Mononuclear cell (primary cell): ENCODE measurements at regions not wholly inside any gene's neighbourhood (a gene's known extent, or its start where the extent isn't known, plus 50 kb on each side); places are given as distances from the start of the nearest gene placed in this dataset.

Experiments used
- H3K27me3 ChIP-seq: 2 replicates; pipeline ENCODE4 v1.6.0; 2011; ENCODE audit warnings: low read length, control low read depth; ENCODE audit not compliant: insufficient read depth
- H3K4me1 ChIP-seq: 2 replicates; pipeline ENCODE4 v1.5.1; 2011; ENCODE audit warnings: mild to moderate bottlenecking, low read length, control low read depth; ENCODE audit not compliant: insufficient read depth
- H3K4me3 ChIP-seq: 2 replicates; pipeline ENCODE4 v1.5.1; 2011; ENCODE audit warnings: mild to moderate bottlenecking, low read length, moderate library complexity
- H3K9me3 ChIP-seq: 2 replicates; pipeline ENCODE4 v1.5.1; 2011; ENCODE audit warnings: low read depth, mild to moderate bottlenecking, control low read depth, low read length

- H3K9me3 ChIP-seq: no peaks in the 10 kb centered on the region
- H3K4me1 ChIP-seq: no peaks in the 10 kb centered on the region
- no peak overlapping the region for H3K4me3 ChIP-seq
- no peaks in the 10 kb centered on the region for H3K27me3 ChIP-seq
Observed at GRCh38 chr16:86396901-86397311, 113.4 kb upstream of the FOXF1 start.

GRCh38 chr16:86398201-86398600, 112.1 kb upstream of the FOXF1 start:
- no peaks in the 10 kb centered on the region for H3K9me3 ChIP-seq
- H3K27me3 ChIP-seq: no peaks in the 10 kb centered on the region
- no peak overlapping the region for H3K4me3 ChIP-seq
- no peaks in the 10 kb centered on the region for H3K4me1 ChIP-seq

- no peaks in the 10 kb centered on the region for H3K4me1 ChIP-seq
- no peak overlapping the region for H3K4me3 ChIP-seq
- no peaks in the 10 kb centered on the region for H3K27me3 ChIP-seq
Observed at GRCh38 chr16:86398622-86399021, 111.7 kb upstream of the FOXF1 start.

GRCh38 chr16:86401126-86401525, 109.2 kb upstream of the FOXF1 start:
- Histone ChIP-seq H3K4me1 (no peaks in the 10 kb centered on the region), H3K4me3 (no peak overlapping the region), H3K27me3 (no peaks in the 10 kb centered on the region), H3K9me3 (no peaks in the 10 kb centered on the region)

More at GRCh38 chr16:86398622-86399021, 111.7 kb upstream of the FOXF1 start:
- H3K9me3 ChIP-seq: no peaks in the 10 kb centered on the region

- no peak overlapping the region for H3K4me3 ChIP-seq
- H3K9me3 ChIP-seq: no peaks in the 10 kb centered on the region
- H3K27me3 ChIP-seq: no peaks in the 10 kb centered on the region
- H3K4me1 ChIP-seq: no peaks in the 10 kb centered on the region
Observed at GRCh38 chr16:86403085-86403484, 107.2 kb upstream of the FOXF1 start.

- H3K4me3 ChIP-seq: no peak overlapping the region
- H3K4me1 ChIP-seq: no peaks in the 10 kb centered on the region
Observed at GRCh38 chr16:86403541-86404163, 106.7 kb upstream of the FOXF1 start.

GRCh38 chr16:86404678-86405077, 105.6 kb upstream of the FOXF1 start:
- Histone ChIP-seq H3K27me3 (no peaks in the 10 kb centered on the region), H3K4me1 (no peaks in the 10 kb centered on the region), H3K4me3 (no peak overlapping the region), H3K9me3 (no peaks in the 10 kb centered on the region)

More at GRCh38 chr16:86403541-86404163, 106.7 kb upstream of the FOXF1 start:
- H3K27me3 ChIP-seq: no peaks in the 10 kb centered on the region
- H3K9me3 ChIP-seq: no peaks in the 10 kb centered on the region

- H3K9me3 ChIP-seq: no peaks in the 10 kb centered on the region
- H3K4me3 ChIP-seq: no peak overlapping the region
- H3K27me3 ChIP-seq: no peaks in the 10 kb centered on the region
- no peaks in the 10 kb centered on the region for H3K4me1 ChIP-seq
Observed at GRCh38 chr16:86405319-86405718, 105.0 kb upstream of the FOXF1 start.

- Histone ChIP-seq H3K27me3 (no peaks in the 10 kb centered on the region), H3K9me3 (no peaks in the 10 kb centered on the region), H3K4me1 (no peaks in the 10 kb centered on the region), H3K4me3 (no peak overlapping the region)
Observed at GRCh38 chr16:86406056-86406455, 104.3 kb upstream of the FOXF1 start.

GRCh38 chr16:86408685-86409084, 101.6 kb upstream of the FOXF1 start:
- H3K4me1 ChIP-seq: no peaks in the 10 kb centered on the region
- H3K27me3 ChIP-seq: no peaks in the 10 kb centered on the region
- H3K9me3 ChIP-seq: no peaks in the 10 kb centered on the region
- no peak overlapping the region for H3K4me3 ChIP-seq

GRCh38 chr16:86410081-86410480, 100.2 kb upstream of the FOXF1 start:
- no peaks in the 10 kb centered on the region for H3K9me3 ChIP-seq
- no peaks in the 10 kb centered on the region for H3K27me3 ChIP-seq
- no peak overlapping the region for H3K4me3 ChIP-seq
- H3K4me1 ChIP-seq: no peaks in the 10 kb centered on the region

GRCh38 chr16:86410529-86410928, 99.8 kb upstream of the FOXF1 start:
- no peaks in the 10 kb centered on the region for H3K27me3 ChIP-seq
- no peaks in the 10 kb centered on the region for H3K9me3 ChIP-seq
- no peaks in the 10 kb centered on the region for H3K4me1 ChIP-seq
- no peak overlapping the region for H3K4me3 ChIP-seq

GRCh38 chr16:86411897-86412296, 98.4 kb upstream of the FOXF1 start:
- Histone ChIP-seq H3K4me1 (no peaks in the 10 kb centered on the region), H3K4me3 (no peak overlapping the region), H3K9me3 (no peaks in the 10 kb centered on the region), H3K27me3 (no peaks in the 10 kb centered on the region)

GRCh38 chr16:86414991-86415740, 95.2 kb upstream of the FOXF1 start:
- Histone ChIP-seq H3K27me3 (no peaks in the 10 kb centered on the region), H3K4me3 (no peak overlapping the region), H3K9me3 (no peaks in the 10 kb centered on the region), H3K4me1 (no peaks in the 10 kb centered on the region)

- Histone ChIP-seq H3K9me3 (no peaks in the 10 kb centered on the region), H3K4me1 (no peaks in the 10 kb centered on the region), H3K4me3 (no peak overlapping the region), H3K27me3 (no peaks in the 10 kb centered on the region)
Observed at GRCh38 chr16:86418981-86419380, 91.3 kb upstream of the FOXF1 start.

- Histone ChIP-seq H3K4me1 (no peaks in the 10 kb centered on the region), H3K4me3 (no peak overlapping the region), H3K9me3 (no peaks in the 10 kb centered on the region)
Observed at GRCh38 chr16:86419518-86419917, 90.8 kb upstream of the FOXF1 start.

More at GRCh38 chr16:86419518-86419917, 90.8 kb upstream of the FOXF1 start:
- no peaks in the 10 kb centered on the region for H3K27me3 ChIP-seq
